ENCODE measurements at regions not wholly inside any gene's neighbourhood (a gene's known extent, or its start where the extent isn't known, plus 50 kb on each side); places are given as distances from the start of the nearest gene placed in this dataset.

GRCh38 chr9:75229605-75230332, 141.5 kb downstream of the OSTF1 start:
- TF ChIP-seq CTCF (IDR thresholded peaks at IDR 0.05; ENCODE audit: extremely low read depth in 1 of 2, insufficient read depth in 1 of 2, low read depth in 1 of 2, low read length in 2 of 2): no peak
- no peak for TF ChIP-seq POLR2A (IDR thresholded peaks at IDR 0.05; ENCODE audit: low read depth, low read length)
- TF ChIP-seq, protein P1, sequence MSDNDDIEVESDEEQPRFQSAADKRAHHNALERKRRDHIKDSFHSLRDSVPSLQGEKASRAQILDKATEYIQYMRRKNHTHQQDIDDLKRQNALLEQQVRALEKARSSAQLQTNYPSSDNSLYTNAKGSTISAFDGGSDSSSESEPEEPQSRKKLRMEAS (IDR thresholded peaks at IDR 0.05; ENCODE audit: insufficient read depth, insufficient read length): no peak
- no peak for TF ChIP-seq FOS (IDR thresholded peaks at IDR 0.05; ENCODE audit: borderline replicate concordance, insufficient read depth, low read length)
- no peak for TF ChIP-seq MYC (IDR thresholded peaks at IDR 0.05; ENCODE audit: low read depth, low read length)
- no peak for TF ChIP-seq EZH2 (IDR thresholded peaks at IDR 0.05; ENCODE audit: borderline replicate concordance, low read depth, low read length, severe bottlenecking)
- TF ChIP-seq POLR2AphosphoS5 (IDR thresholded peaks at IDR 0.05; ENCODE audit: insufficient read depth, low read depth, low read length): no peak
- no peak for TF ChIP-seq JUN (IDR thresholded peaks at IDR 0.05; ENCODE audit: borderline replicate concordance, insufficient read depth, insufficient read length, low read depth)
- TF ChIP-seq GATA2 (IDR thresholded peaks at IDR 0.05; ENCODE audit: insufficient read depth, insufficient read length, low read depth, low read length): no peak
- Histone ChIP-seq H2AFZ (ENCODE audit: low read depth, low read length) (no peak overlapping the region), H3K9ac (replicated peaks; ENCODE audit: extremely low read depth, insufficient read depth, low read length) (no peak overlapping the region), H3K27ac (ENCODE audit: insufficient read depth, low read depth, low read length) (no peak overlapping the region), H3K79me2 (ENCODE audit: control insufficient read depth, insufficient read depth, low read length) (no peaks in the 10 kb centered on the region), H3K9me1 (replicated peaks; ENCODE audit: control insufficient read depth, extremely low read depth, insufficient read depth, low read length) (no peaks in the 10 kb centered on the region), H3K4me2 (ENCODE audit: insufficient read depth, low read length) (no peak overlapping the region), H3K4me1 (ENCODE audit: control insufficient read depth, extremely low read depth, insufficient read depth, low read length) (no peaks in the 10 kb centered on the region), H3K9me3 (replicated peaks; ENCODE audit: control insufficient read depth, insufficient read depth, low read length) (no peaks in the 10 kb centered on the region), H3K36me3 (ENCODE audit: control insufficient read depth in 2 of 2, extremely low read depth in 1 of 2, insufficient read depth in 2 of 2, low read length in 2 of 2) (no peaks in the 10 kb centered on the region), H3K27me3 (ENCODE audit: control insufficient read depth in 2 of 2, insufficient read depth in 2 of 2, low read length in 2 of 2) (no peaks in the 10 kb centered on the region), H4K20me1 (replicated peaks; ENCODE audit: control insufficient read depth, extremely low read depth, insufficient read depth, low read length) (no peaks in the 10 kb centered on the region), H3K4me3 (replicated peaks in 1 of 3; ENCODE audit: insufficient read depth in 1 of 3, low read depth in 1 of 3, low read length in 3 of 3) (no peak overlapping the region)
- BruUV-seq (replicated peaks): no TSS peak
- dilution Hi-C loops (cut with MboI; ENCODE audit: extremely low pct_ligation_motif_present, low sequenced_read_pairs) (no loop called here), intact Hi-C loops (cut with micrococcal nuclease) (no loop called here)
- FAIRE-seq: no peak
- ChIA-PET CTCF (interaction anchor here (1.0 to 1.2 kb wide), 2 partner anchors 36 kb away, joined by 3 to 4 read pairs; no protein-coding TSS in a partner anchor), POLR2A (no interaction called here)
- DNase-seq (ENCODE audit: low read depth, low spot score): peak; percentile 21
